MG63 (cell line): ENCODE measurements at regions not wholly inside any gene's neighbourhood (a gene's known extent, or its start where the extent isn't known, plus 50 kb on each side); places are given as distances from the start of the nearest gene placed in this dataset.
"Not testable (repeated sequence)": the region's sequence is repeated elsewhere in the genome, so short reads cannot be mapped to it uniquely, and the experiment has no call there.

Experiments
- DNase-seq: peaks from one replicate; pipeline ENCODE4 v3.0.0-alpha.2; 2020
- H3K27me3 ChIP-seq: fragments of 250-450 bp; sonication (Bioruptor Pico); 2 replicates; pipeline ENCODE4 v1.5.1; 2020; ENCODE audit warnings: mild to moderate bottlenecking, moderate library complexity
- H3K36me3 ChIP-seq: fragments of 250-450 bp; sonication (Bioruptor Pico); 2 replicates; pipeline ENCODE4 v1.5.1; 2020; ENCODE audit warnings: mild to moderate bottlenecking, moderate library complexity
- H3K4me3 ChIP-seq: fragments of 250-450 bp; sonication (Bioruptor Pico); 2 replicates; pipeline ENCODE4 v1.5.1; 2020; ENCODE audit warnings: mild to moderate bottlenecking, moderate library complexity
- H3K9me3 ChIP-seq: fragments of 250-450 bp; sonication (Bioruptor Pico); 2 replicates; pipeline ENCODE4 v1.5.1; 2020; ENCODE audit warnings: mild to moderate bottlenecking, moderate library complexity

DNA sequence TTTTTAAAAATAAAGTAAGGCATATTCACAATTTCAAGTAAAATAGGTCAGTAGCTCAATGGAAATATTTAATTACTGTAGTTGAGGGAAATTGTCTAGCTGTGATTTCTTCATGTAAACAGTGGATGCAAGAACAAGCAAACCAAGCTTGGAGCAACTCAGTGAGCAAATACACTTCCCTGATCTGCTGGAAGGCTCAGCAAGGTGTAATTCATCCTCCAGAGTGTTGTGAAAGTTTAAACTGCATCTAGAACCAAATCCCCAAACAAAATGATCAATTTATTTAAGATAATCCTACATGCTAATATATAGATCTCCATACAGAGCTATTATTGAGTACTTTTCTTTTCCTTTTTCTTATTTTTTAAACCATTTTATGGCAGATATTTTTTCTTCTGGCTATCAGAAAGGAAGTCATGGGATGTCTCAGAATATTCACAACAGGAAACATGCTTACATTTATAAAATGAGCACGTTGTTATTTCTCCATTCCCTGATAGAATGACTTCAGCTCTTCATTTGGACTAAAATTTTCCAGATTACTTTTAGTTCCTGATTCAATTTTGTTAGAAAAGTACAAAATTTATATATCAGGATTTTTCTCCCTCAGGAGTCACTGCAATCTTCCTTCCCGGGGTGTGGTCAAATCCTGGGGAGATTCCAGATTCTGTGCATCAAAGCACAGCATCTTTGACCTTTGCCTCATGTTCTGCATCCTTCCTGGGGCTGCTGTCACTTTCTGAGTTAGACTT lies 219.2 kb upstream of the ELL2 start:
- H3K36me3 ChIP-seq, result no peaks in the 10 kb centered on the region
- DNase-seq, result no peak
- no peak overlapping the region for H3K4me3 ChIP-seq
- no peaks in the 10 kb centered on the region for H3K27me3 ChIP-seq
- H3K9me3 ChIP-seq, result peaks cover 7% of the 10 kb centered on the region

DNA sequence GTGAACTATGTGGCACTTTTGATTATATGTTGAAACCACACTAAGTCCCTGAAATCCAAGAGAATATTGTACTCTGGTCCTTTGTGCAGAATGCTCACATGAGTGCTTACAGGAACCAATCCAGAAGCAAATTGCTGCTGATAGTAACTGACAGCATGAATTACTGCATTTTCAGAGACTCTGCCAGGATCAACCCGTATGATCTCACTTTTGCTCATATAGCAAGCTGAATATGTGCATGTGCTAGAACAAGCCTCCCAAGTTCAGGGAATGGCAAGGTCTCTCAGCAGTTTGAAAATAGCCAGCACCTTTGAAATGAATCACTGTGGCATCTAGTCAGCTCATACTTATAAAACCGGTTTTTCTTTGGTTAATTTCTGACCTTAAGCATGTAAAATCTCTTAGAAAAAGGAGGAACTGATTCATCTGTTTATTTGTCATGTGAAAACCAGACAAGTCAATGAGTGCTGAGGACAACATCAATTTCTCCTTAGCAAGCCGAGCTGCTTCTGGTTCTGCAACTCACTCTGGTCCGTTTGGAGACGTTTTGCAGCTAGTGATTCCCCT lies 215.7 kb upstream of the ELL2 start:
- peak; percentile 87 for DNase-seq
- H3K4me3 ChIP-seq, result no peak overlapping the region
- no peaks in the 10 kb centered on the region for H3K36me3 ChIP-seq
- H3K9me3 ChIP-seq, result 0 out of 2 replicates have a peak, but pooled peaks cover 4% of the 10 kb centered on the region
- no peaks in the 10 kb centered on the region for H3K27me3 ChIP-seq

DNA sequence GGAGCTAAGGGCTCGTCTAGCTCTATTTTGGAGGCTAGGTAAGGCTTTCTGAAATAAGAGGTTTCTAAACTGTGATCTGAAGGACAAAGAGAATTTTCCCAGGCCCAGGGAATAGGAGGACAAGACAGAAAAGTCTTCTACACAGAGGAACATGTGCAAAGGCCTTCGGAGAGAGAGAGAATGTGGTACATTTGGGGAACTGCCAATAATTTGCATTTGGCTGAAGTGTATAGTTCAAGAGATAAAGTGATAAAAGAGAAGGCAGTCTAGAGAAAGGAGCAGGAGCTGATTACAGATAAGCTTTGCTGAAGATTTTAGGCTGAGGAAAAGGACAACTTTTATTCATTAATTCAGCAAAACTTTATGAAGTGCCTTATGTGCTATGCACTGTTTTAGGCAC lies 214.4 kb upstream of the ELL2 start:
- Histone ChIP-seq H3K36me3 (no peaks in the 10 kb centered on the region), H3K4me3 (no peak overlapping the region), H3K27me3 (no peaks in the 10 kb centered on the region), H3K9me3 (0 out of 2 replicates have a peak, but pooled peaks cover 4% of the 10 kb centered on the region)
- DNase-seq, result no peak

DNA sequence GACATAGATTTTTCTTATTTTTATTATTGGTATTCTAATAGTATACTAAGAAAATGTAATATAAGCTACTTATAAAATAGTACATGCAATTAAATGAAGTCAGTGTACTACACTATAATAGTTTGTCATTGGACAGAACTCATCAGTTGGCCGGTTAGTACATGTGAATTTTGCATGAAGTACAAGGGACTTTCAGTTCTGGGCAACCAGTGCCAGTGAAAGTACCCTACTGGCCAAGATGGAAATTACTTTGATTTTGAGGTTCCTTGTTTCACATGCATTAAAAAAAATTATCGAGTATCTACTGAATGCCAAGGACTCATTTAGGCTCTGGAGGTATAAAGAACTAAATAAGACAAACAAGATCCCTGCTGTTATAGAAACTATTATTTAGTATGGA lies 213.4 kb upstream of the ELL2 start:
- Histone ChIP-seq H3K9me3 (0 out of 2 replicates have a peak, but pooled peaks cover 4% of the 10 kb centered on the region), H3K4me3 (no peak overlapping the region), H3K36me3 (no peaks in the 10 kb centered on the region), H3K27me3 (no peaks in the 10 kb centered on the region)
- no peak for DNase-seq

DNA sequence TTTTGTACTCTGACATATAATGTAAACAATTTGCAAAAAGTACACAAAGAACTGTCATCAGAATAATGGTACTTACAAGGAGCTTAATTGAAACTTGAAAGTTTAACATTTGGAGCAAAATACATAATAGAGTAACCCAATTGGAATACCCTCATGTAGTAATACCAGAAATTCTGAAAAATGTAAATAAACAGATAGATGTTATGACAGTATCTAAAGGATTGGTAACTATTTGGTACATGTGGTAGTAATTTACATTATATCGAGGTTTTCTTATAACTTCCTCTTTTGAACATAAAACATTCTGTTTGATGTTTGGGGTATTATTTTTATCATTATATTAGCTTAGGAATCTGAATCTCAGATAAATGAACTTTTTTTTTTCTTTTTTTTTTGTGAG lies 211.7 kb upstream of the ELL2 start:
- H3K27me3 ChIP-seq, result no peaks in the 10 kb centered on the region
- 0 out of 2 replicates have a peak, but pooled peaks cover 4% of the 10 kb centered on the region for H3K9me3 ChIP-seq
- no peak overlapping the region for H3K4me3 ChIP-seq
- H3K36me3 ChIP-seq, result no peaks in the 10 kb centered on the region
- no peak for DNase-seq

DNA sequence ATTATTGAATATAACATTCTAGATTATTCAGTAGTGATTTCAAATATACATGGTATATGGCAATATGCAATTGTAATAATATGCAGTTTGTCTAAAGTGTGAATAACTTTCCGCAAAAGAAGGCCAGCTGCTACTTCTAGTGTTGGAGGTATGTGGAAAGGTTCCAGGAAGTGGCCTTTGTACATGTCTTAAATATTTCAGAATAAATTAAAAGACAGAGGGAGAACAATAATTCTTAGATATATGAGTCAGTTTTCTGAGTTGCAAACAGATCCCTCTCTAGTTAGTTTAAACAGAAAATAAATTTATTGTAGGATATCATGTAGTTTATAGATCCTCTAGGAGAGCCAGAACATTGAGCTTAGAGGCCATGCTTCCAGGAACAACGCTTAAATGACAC lies 210.8 kb upstream of the ELL2 start:
- no peak for DNase-seq
- no peak overlapping the region for H3K4me3 ChIP-seq
- H3K9me3 ChIP-seq, result 0 out of 2 replicates have a peak, but pooled peaks cover 4% of the 10 kb centered on the region
- no peaks in the 10 kb centered on the region for H3K36me3 ChIP-seq
- H3K27me3 ChIP-seq, result no peaks in the 10 kb centered on the region

DNA sequence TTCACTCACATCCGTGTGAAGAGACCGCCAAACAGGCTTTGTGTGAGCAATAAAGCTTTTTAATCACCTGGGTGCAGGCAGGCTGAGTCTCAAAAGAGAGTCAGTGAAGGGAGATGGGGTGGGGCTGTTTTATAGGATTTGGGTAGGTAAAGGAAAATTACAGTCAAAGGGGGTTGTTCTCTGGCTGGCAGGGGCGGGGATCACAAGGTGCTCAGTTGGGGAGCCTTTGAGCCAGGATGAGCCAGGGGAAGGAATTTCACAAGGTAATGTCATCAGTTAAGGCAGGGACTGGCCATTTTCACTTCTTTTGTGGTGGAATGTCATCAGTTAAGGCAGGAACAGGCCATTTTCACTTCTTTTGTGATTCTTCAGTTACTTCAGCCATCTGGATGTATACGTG lies 210.3 kb upstream of the ELL2 start:
- not testable (repeated sequence) for DNase-seq, H3K27me3 ChIP-seq, H3K9me3 ChIP-seq, H3K36me3 ChIP-seq, H3K4me3 ChIP-seq

DNA sequence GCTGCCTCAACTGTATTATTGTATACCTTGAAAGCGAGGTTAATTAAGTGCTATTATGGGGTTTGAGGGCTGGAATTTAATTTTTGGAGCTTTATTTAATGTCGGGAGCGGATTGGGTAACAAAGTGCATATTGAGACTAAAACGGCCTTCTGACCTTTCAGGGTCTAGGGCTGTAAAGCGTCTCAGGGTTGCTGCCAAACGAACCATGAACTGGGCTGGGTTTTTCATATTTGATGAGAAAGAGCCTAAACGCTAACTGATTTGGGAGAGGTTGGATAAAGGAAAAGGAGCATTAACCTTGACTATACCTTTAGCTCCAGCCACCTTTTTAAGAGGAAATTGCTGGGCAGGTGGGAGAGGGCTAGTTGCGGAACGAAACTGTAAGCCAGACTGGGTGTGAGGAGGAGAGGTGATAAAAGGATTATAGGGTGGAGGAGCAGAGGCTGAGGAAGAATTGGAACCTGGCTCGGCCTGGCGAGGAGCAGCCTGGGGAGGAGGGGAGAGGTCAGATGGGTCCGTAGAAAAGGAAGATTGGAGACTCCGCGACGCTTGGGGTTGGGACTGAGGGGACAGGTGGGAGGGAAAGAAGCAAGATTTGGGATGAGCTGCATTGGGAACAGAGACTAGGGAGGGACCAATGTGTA lies 209.0 kb upstream of the ELL2 start:
- H3K27me3 ChIP-seq, H3K9me3 ChIP-seq, DNase-seq, H3K36me3 ChIP-seq, H3K4me3 ChIP-seq: not testable (repeated sequence)

DNA sequence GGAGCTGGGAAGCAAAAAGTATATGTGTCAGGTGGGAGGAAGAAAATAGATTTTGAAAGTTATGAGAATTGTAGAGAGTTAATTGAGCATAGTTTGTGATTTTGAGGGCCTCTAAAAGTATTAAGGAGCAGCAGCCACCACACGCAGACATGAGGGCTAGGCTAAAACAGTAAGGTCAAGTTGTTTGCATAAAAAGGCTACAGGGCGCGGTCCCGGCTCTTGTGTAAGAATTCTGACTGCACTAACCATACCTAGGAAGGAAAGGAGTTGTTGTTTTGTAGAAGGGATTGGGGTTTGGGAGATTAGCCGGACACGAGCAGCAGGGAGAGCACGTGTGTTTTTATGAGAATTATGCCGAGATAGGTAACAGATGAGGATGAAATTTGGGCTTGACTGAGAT lies 207.2 kb upstream of the ELL2 start:
- H3K36me3 ChIP-seq, result not testable (repeated sequence)

DNA sequence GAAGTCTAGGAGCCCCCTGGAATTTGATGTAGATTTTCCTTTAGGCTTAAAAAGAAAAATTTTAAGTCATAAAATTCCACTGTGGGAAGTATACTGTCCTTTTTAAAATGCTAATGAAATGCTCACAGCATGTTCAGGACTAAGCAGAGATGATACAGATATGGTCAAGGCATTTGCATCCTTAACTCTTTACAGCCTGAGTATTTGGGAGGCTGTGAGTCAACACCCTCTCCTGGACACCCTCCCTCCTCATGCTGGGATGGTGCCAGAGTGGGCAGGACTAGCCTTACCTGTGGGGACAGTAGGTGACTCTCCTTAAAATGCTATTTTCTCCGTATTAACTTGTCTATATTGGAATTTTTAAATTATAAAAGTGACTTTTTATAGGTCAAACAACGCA lies 197.4 kb upstream of the ELL2 start:
- no peak for DNase-seq
- no peaks in the 10 kb centered on the region for H3K27me3 ChIP-seq
- H3K4me3 ChIP-seq, result no peak overlapping the region
- no peaks in the 10 kb centered on the region; the same call in 1 of the 2 replicates for H3K9me3 ChIP-seq
- H3K36me3 ChIP-seq, result no peaks in the 10 kb centered on the region

More for the DNA sequence above, 207.2 kb upstream of the ELL2 start:
- not testable (repeated sequence) for DNase-seq, H3K4me3 ChIP-seq, H3K27me3 ChIP-seq, H3K9me3 ChIP-seq

DNA sequence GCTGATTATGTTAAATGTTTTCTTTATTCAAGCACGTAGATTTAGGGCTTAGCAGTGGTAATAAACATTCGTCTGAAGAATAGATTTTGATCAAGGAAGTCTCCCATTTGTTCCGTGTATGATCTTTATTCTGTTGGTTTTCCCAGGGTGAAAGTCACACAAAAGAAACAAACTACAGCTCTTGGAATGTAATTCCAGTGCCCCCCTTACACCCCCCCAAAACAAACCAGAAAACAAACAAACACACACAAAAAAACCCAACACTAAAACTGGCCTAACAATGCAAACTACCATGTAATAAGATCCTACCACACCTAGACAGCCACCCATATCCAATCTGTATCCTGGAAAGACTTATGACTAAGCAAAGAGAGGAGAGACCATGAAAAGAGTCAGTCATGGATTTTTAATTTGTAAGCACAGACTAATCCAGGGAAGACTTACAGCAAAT lies 196.2 kb upstream of the ELL2 start:
- H3K36me3 ChIP-seq, result no peaks in the 10 kb centered on the region
- H3K9me3 ChIP-seq, result no peaks in the 10 kb centered on the region; the same call in 1 of the 2 replicates
- no peak overlapping the region for H3K4me3 ChIP-seq
- no peaks in the 10 kb centered on the region for H3K27me3 ChIP-seq
- DNase-seq, result no peak

DNA sequence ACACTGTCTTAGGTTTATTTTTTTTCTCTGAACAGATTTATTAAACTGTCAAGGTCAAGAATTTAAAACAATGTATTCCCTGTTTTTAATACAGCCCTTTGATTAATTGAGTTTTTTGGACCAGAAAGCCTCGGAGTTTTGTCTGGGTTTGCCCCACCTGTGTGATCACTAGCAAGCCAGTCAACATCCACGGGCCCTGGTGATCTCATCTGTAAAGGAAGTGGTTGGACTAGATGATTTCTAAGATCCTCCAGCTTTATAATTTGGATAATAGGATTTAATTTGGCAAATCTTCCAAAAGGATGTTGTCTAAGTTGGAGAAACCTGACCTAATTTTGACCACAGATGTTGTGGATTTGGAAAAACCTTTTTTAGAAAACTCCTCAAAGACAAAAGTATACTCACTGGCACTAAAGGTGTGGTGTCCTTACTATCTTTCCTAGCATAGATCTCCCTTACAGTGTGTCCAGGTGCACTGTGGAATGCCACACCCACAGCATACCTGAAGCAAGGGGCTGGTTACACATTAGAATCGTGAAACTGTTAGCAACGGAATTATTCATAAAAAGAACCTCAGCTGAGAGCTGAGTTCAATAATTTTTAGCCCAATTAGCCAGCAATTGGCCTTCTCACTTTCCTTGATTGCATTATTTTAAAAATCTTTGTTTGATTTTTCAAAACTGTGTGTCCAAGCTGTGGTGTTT lies 195.6 kb upstream of the ELL2 start:
- H3K36me3 ChIP-seq, result no peaks in the 10 kb centered on the region
- no peaks in the 10 kb centered on the region for H3K27me3 ChIP-seq
- no peaks in the 10 kb centered on the region; the same call in 1 of the 2 replicates for H3K9me3 ChIP-seq
- no peak for DNase-seq
- H3K4me3 ChIP-seq, result no peak overlapping the region

DNA sequence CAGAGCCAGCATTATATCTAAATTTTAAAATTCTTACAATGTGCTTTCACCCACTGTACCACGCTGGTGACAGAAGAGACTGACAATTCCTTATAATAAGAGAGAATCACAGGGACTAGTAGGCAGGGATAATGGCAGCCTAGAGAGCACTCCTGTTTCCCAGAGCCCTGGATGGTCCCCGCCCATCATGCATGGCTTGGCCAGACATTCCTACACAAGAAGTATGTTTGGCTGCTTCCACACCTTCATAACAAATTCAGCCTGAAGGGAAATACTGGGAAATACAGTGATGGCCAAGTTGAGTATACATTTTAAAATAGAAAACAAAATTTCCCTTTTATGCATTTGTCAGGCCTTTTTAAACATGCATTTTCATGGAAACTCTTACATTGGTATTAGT lies 193.5 kb upstream of the ELL2 start:
- no peaks in the 10 kb centered on the region for H3K27me3 ChIP-seq
- no peak overlapping the region for H3K4me3 ChIP-seq
- DNase-seq, result no peak
- no peaks in the 10 kb centered on the region; the same call in 1 of the 2 replicates for H3K9me3 ChIP-seq
- no peaks in the 10 kb centered on the region for H3K36me3 ChIP-seq

DNA sequence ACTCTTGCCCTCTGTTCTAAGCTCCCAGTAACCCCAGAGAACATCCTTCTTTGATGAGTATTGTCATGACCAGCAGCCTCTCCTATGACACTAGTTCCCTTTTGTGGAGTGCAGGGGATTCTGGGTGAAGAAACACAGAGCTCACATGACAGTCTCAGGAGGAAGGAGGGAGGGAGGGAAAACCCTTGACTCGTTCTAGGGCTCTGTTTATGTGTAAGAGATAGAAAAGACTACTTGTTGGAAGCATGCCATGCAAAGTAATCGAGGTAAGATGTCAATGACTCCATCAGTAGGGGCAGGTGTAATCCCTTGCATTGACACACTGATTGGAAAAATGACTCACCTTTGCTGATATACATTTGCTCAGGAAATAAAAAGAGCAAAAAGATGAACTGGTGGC lies 190.2 kb upstream of the ELL2 start:
- DNase-seq, result no peak
- Histone ChIP-seq H3K4me3 (no peak overlapping the region), H3K27me3 (no peaks in the 10 kb centered on the region), H3K36me3 (no peaks in the 10 kb centered on the region), H3K9me3 (no peaks in the 10 kb centered on the region)

DNA sequence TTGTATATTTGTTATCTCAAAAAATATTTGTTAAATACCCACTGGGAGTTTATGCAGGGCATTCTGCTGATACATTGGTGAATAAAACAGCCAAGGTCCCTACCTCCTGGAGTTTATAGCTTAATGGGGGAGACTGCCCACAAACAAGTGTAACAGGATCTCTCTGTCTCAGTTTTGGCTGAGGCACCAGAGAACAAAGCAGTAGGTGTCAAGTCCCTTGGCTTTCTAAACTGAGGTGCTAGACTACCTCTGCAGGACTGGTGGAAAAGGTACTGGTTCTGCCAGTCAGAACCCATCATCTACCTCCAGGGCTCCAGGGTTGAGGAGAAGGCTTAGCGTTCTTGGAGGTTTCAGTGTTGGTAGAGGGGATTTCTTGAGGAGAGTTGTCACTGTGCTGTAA lies 188.4 kb upstream of the ELL2 start:
- Histone ChIP-seq H3K36me3 (no peaks in the 10 kb centered on the region; the same call in 1 of the 2 replicates), H3K9me3 (no peaks in the 10 kb centered on the region), H3K27me3 (no peaks in the 10 kb centered on the region), H3K4me3 (no peak overlapping the region)
- peak; percentile 9 for DNase-seq

DNA sequence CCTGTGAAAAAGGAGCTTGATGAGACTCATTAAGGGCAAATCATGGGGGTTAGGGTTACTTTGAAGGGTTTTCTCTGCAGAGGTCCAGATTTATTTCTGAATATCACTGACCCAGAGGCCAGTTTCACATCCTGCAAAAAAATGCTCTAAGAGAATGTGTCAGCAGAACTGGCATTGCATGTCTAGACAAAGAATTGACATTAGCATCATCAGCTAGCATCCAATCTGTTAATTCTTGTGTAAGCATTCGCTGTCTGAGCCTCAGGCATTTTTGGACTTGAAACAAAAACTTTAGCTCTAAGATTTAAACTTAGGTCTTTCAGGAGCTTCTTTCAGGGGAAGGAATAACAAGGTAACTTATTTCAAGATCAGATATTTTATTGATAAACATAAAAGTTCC lies 187.9 kb upstream of the ELL2 start:
- no peaks in the 10 kb centered on the region for H3K27me3 ChIP-seq
- H3K4me3 ChIP-seq, result no peak overlapping the region
- H3K9me3 ChIP-seq, result no peaks in the 10 kb centered on the region
- no peaks in the 10 kb centered on the region; the same call in 1 of the 2 replicates for H3K36me3 ChIP-seq
- DNase-seq, result peak; percentile 11

DNA sequence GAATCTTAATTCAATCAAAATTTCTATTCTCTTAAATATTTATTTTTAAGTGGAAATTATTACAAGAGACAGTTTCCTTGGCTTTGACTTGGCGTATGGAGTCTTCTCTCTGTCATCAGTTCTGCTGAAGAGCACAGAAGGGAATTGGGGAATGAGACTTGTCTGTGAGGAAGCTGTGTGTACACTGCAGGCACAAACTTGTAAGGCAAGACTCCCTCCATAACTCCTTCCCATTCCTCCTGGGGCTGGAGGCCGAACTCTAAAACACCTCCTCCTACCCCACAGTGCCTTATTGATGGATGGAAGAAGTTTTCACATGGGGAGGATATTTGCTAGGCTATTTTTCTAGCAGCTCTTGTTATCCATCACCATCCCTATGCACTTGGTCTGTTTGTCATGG lies 187.4 kb upstream of the ELL2 start:
- no peak for DNase-seq
- Histone ChIP-seq H3K36me3 (no peaks in the 10 kb centered on the region; the same call in 1 of the 2 replicates), H3K27me3 (no peaks in the 10 kb centered on the region), H3K9me3 (no peaks in the 10 kb centered on the region), H3K4me3 (no peak overlapping the region)
